ENCODE measurements at regions not wholly inside any gene's neighbourhood (a gene's known extent, or its start where the extent isn't known, plus 50 kb on each side); places are given as distances from the start of the nearest gene placed in this dataset.

- no peak overlapping the region for H3K4me3 ChIP-seq (ENCODE audit: low read depth, low read length)
- DNase-seq (ENCODE audit: low read depth), result no peak
- TF ChIP-seq MAX (IDR thresholded peaks at IDR 0.05; ENCODE audit: low read depth, low read length) (no peak), POLR2A (IDR thresholded peaks at IDR 0.05; ENCODE audit: extremely low read depth, insufficient read length) (no peak), MYC (IDR thresholded peaks at IDR 0.05; ENCODE audit: low read depth, low read length) (no peak), CTCF (IDR thresholded peaks at IDR 0.05; ENCODE audit: low read depth, low read length) (no peak)
Measured at GRCh38 chr17:15009087-15009486, 256.0 kb downstream of the PMP22 start.

- TF ChIP-seq MYC (IDR thresholded peaks at IDR 0.05; ENCODE audit: low read depth, low read length) (no peak), POLR2A (IDR thresholded peaks at IDR 0.05; ENCODE audit: extremely low read depth, insufficient read length) (no peak), CTCF (IDR thresholded peaks at IDR 0.05; ENCODE audit: low read depth, low read length) (no peak), MAX (IDR thresholded peaks at IDR 0.05; ENCODE audit: low read depth, low read length) (no peak)
- no peak overlapping the region for H3K4me3 ChIP-seq (ENCODE audit: low read depth, low read length)
- no peak for DNase-seq (ENCODE audit: low read depth)
Measured at GRCh38 chr17:15007147-15007553, 258.0 kb downstream of the PMP22 start.

GRCh38 chr17:15006421-15007128 is 258.6 kb downstream of the PMP22 start:
- no peak overlapping the region for H3K4me3 ChIP-seq (ENCODE audit: low read depth, low read length)
- no peak for DNase-seq (ENCODE audit: low read depth)
- TF ChIP-seq CTCF (IDR thresholded peaks at IDR 0.05; ENCODE audit: low read depth, low read length) (no peak), MYC (IDR thresholded peaks at IDR 0.05; ENCODE audit: low read depth, low read length) (no peak), MAX (IDR thresholded peaks at IDR 0.05; ENCODE audit: low read depth, low read length) (no peak), POLR2A (IDR thresholded peaks at IDR 0.05; ENCODE audit: extremely low read depth, insufficient read length) (no peak)

- H3K4me3 ChIP-seq (ENCODE audit: low read depth, low read length), result no peak overlapping the region
- TF ChIP-seq POLR2A (IDR thresholded peaks at IDR 0.05; ENCODE audit: extremely low read depth, insufficient read length) (no peak), MYC (IDR thresholded peaks at IDR 0.05; ENCODE audit: low read depth, low read length) (no peak), CTCF (IDR thresholded peaks at IDR 0.05; ENCODE audit: low read depth, low read length) (no peak)
- no peak for DNase-seq (ENCODE audit: low read depth)
Measured at GRCh38 chr17:15000661-15001060, 264.5 kb downstream of the PMP22 start.

- H3K4me3 ChIP-seq (ENCODE audit: low read depth, low read length), result no peak overlapping the region
- TF ChIP-seq POLR2A (IDR thresholded peaks at IDR 0.05; ENCODE audit: extremely low read depth, insufficient read length), result no peak
- TF ChIP-seq MAX (IDR thresholded peaks at IDR 0.05; ENCODE audit: low read depth, low read length), result no peak
- TF ChIP-seq CTCF (IDR thresholded peaks at IDR 0.05; ENCODE audit: low read depth, low read length), result no peak
- no peak for TF ChIP-seq MYC (IDR thresholded peaks at IDR 0.05; ENCODE audit: low read depth, low read length)
- DNase-seq (ENCODE audit: low read depth), result no peak
Measured at GRCh38 chr17:14997290-14997689, 267.8 kb downstream of the PMP22 start.

All from NB4 (cell line).